ENCODE measurements at regions not wholly inside any gene's neighbourhood (a gene's known extent, or its start where the extent isn't known, plus 50 kb on each side); places are given as distances from the start of the nearest gene placed in this dataset.

DNA sequence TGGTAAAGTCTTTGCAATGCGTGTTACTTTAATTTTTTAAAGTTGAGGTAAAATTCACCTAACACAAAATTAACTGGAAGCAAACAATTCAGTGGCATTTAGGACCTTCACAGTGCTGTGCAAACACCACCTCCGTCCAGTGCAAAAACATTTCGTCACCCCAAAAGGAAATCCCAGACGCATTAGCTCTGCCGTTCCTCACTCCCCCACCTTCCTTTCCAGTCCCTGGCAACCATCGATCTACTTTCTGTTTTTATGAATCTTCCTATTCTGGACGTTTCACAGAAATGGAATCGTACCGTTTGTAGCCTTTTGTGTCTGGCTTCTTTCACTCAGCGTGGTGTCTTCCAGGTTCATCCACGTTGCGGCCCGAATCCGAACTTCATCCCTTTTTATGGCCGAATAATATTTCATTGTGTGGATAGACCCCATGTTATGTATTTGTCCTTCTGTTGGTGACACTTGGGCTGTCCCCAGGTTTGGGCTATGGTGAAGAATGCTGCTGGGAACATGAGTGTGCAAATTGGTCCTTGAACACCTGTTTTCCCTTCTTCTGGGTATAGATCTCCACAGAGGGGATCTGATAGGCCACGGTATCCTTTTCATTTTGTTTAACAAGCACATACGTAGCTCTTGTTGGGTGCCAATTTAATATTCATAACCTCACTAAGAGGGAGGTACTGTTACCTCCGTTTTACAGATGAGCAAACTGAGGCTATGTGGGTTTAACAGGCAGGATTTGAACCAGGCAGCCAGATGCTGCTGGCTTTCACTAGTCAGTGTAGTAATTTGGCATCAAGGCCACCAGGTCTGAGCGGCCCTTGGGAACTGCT is 232.0 kb upstream of the GSE1 start:
- Histone ChIP-seq H3K27me3 (ENCODE audit: control insufficient read depth, insufficient read depth, low read length) (no peaks in the 10 kb centered on the region), H3K9ac (ENCODE audit: low read depth, low read length) (no peak overlapping the region), H3K9me3 (ENCODE audit: control insufficient read depth, insufficient read depth, low read length) (no peaks in the 10 kb centered on the region), H3K36me3 (ENCODE audit: control insufficient read depth, insufficient read depth, low read length) (no peaks in the 10 kb centered on the region), H3K4me3 (ENCODE audit: low read depth, low read length) (no peak overlapping the region), H3K4me1 (ENCODE audit: control insufficient read depth, insufficient read depth, low read length) (peaks cover 3% of the 10 kb centered on the region)

DNA sequence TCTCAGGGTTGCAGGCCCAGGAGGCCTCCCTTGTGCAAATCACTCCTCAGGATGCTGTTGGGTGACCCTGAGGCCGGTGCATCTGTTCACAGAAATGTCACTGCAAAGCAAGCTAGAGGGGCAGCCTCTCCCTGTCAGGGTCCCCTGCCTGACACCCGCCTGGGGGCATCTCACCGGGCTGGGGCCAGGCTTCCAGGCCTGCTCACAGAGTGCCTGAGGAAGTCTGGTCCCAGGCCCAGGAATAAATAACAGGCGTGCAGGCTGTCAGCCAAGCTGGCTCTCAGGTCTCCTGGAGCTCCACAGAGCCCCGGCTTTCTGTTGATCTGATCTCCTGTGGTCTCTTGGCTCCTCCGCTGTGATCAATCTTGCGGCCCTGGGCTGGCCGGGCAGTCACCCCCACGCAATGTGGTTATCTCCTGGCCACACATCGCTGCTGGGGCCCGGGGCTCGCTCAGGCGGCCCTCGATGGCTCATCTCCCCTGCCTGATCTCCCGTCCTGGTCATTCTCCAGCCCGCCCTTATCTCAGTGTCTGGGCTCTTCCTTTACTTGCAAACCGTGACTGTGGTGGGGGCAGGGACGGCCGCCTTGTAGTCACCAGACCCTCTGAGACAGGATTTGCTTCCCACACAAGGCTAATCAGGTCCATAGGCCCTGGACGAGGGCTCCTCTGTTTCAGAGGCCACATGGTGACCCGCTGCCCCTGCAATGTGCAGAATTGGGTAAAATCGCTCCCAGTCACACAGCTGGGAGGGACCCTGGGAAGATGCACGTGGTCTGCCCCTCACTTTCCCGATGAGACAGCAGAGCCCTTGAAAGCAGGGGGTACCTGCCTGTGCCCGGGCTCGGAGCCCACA is 231.2 kb upstream of the GSE1 start:
- H3K9me3 ChIP-seq (ENCODE audit: control insufficient read depth, insufficient read depth, low read length) = no peaks in the 10 kb centered on the region
- no peak overlapping the region for H3K4me3 ChIP-seq (ENCODE audit: low read depth, low read length)
- no peaks in the 10 kb centered on the region for H3K36me3 ChIP-seq (ENCODE audit: control insufficient read depth, insufficient read depth, low read length)
- peaks cover 3% of the 10 kb centered on the region for H3K4me1 ChIP-seq (ENCODE audit: control insufficient read depth, insufficient read depth, low read length)
- H3K27me3 ChIP-seq (ENCODE audit: control insufficient read depth, insufficient read depth, low read length) = no peaks in the 10 kb centered on the region
- H3K9ac ChIP-seq (ENCODE audit: low read depth, low read length) = no peak overlapping the region

DNA sequence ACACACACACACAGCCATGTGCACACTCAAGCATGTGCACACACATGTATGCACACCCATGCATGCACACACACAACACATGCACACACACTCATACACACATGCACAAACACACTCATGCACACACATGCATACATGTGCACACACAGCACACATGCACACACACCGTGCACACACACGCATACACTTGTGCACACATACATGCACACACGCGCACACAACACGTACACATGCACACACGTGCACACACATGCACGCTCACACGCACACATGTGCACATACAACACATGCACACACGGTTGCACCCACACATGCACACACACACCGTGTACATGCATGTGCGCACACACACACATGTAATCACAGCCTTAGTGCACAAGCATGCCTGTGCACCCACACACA is 230.4 kb upstream of the GSE1 start:
- Histone ChIP-seq H3K27me3 (ENCODE audit: control insufficient read depth, insufficient read depth, low read length) (no peaks in the 10 kb centered on the region), H3K4me3 (ENCODE audit: low read depth, low read length) (no peak overlapping the region), H3K4me1 (ENCODE audit: control insufficient read depth, insufficient read depth, low read length) (peaks cover 3% of the 10 kb centered on the region), H3K9me3 (ENCODE audit: control insufficient read depth, insufficient read depth, low read length) (no peaks in the 10 kb centered on the region), H3K9ac (ENCODE audit: low read depth, low read length) (no peak overlapping the region), H3K36me3 (ENCODE audit: control insufficient read depth, insufficient read depth, low read length) (no peaks in the 10 kb centered on the region)

DNA sequence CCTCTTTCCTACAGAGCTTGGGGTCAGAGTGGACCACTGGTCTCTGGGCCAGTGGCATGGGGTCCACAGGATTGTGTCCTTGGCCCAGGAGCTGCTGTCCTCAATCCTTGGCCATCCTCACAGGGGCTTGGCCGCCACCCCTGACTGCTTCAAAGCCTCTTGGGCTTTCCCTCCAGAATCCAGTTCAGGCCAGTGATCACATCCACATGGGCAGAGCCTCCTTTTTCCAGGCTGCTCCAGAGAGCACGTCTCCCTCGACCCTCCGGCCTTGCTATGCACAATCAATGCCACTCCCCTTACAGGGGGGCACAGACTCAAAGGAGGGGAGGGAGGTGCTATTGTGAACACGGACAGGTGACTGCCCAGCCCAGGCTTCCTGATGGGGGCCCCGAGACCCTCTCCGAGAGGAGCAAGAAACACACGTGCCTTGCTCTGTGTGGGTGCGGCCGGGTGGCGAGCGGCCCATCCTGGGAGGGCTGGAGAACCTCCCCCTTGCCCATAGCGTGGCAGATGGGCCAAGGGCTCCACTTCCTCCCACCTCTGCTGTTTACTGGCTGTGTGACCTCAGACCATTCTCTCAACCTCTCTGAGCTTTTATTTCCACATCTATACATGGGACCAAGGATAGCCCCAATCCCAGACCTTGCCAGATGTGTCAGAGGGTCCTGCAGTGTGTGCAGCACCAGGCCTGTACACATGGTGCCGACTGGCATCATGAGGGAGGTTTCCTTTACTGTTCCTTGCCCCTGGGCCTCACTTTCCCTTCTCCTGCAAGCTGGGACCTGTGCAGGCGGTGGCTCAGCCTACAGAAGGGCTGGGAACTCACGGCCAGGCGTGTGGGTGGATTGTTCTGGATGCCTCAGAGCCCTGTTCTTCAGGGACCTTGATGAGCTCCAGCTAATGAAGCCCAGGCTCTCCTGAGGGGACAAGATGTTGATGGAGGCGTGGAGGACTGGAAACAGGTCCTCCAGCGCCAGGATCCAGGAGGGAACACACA is 229.0 kb upstream of the GSE1 start:
- peaks cover 3% of the 10 kb centered on the region for H3K4me1 ChIP-seq (ENCODE audit: control insufficient read depth, insufficient read depth, low read length)

DNA sequence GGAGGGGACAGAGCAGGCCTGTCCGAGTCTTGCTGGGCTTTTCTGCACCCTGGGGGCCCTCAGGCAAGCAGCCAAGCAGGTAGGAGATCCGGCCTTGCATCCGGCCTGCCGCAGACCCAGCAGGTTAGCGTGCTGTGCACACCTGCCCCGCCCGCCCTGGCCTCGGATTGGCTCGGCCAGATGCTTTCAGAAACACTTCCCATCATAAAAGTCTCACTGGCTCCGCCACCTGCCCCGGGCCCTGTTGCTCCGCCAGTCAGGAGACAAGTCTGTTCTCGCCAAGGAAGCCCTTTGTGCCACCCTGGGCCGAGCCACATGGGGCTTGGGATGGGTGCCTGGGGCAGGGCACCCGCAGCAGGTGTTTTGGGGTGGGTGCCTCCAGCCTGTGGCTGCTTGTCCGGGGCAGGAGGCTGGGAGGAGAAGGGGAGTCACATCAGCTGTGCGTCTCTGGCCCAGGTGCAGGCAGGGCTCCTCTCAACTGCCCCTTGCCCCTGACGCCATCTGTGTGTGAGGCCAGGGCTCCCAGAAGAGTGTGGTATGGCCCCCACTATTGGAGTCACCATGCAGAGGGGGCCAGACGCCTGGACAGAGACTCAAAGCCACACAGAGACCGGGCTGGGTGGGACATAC is 228.2 kb upstream of the GSE1 start:
- no peaks in the 10 kb centered on the region for H3K36me3 ChIP-seq (ENCODE audit: control insufficient read depth, insufficient read depth, low read length)
- peaks cover 3% of the 10 kb centered on the region for H3K4me1 ChIP-seq (ENCODE audit: control insufficient read depth, insufficient read depth, low read length)
- H3K4me3 ChIP-seq (ENCODE audit: low read depth, low read length) = no peak overlapping the region
- H3K27me3 ChIP-seq (ENCODE audit: control insufficient read depth, insufficient read depth, low read length) = no peaks in the 10 kb centered on the region
- H3K9me3 ChIP-seq (ENCODE audit: control insufficient read depth, insufficient read depth, low read length) = no peaks in the 10 kb centered on the region
- H3K9ac ChIP-seq (ENCODE audit: low read depth, low read length) = no peak overlapping the region

More for the DNA sequence above, 229.0 kb upstream of the GSE1 start:
- no peaks in the 10 kb centered on the region for H3K9me3 ChIP-seq (ENCODE audit: control insufficient read depth, insufficient read depth, low read length)
- no peaks in the 10 kb centered on the region for H3K36me3 ChIP-seq (ENCODE audit: control insufficient read depth, insufficient read depth, low read length)
- no peak overlapping the region for H3K9ac ChIP-seq (ENCODE audit: low read depth, low read length)
- no peaks in the 10 kb centered on the region for H3K27me3 ChIP-seq (ENCODE audit: control insufficient read depth, insufficient read depth, low read length)
- H3K4me3 ChIP-seq (ENCODE audit: low read depth, low read length) = no peak overlapping the region

DNA sequence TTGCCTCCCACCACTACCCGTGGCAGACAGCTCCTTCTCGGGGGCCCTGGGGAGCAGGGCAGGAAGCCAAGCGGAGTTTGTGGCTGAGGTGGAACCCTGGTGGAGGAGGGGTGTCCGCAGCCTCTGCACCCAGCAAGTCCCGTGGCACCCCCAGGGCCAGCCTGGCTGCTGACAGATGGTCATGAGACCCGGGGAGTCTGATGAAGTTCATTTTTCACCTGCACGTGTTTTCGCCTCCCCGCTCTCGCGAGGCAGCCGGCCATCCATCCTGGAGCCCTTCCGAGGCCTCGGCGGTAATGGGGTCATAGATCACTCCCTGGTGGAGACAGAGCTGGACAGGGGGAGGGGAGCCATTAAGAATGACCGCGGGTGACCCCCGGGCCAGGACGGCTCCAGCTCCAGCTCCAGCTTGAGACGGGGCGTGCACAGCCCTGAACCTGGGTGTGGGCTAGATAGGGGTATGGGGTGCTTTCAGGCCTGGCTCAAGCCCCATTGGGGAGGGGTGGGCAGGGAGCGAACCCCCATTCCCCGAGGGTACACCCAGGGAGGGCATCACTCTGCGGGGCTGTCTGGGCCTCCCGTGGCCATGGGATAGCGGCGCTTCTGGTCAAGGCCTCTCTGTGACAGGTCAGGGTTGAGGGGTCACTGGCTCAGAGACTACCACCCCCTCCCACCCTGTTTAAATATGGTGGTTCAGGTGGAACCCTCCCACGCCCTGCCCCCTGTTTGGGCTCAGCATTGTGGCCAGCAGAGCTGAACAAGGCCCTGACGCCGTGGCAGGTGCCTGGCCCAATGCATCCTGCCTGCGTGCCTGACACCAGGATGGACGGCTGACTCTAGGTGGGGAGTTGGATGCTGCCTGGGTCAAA is 227.4 kb upstream of the GSE1 start:
- Histone ChIP-seq H3K4me1 (ENCODE audit: control insufficient read depth, insufficient read depth, low read length) (peaks cover 3% of the 10 kb centered on the region), H3K27me3 (ENCODE audit: control insufficient read depth, insufficient read depth, low read length) (no peaks in the 10 kb centered on the region), H3K9me3 (ENCODE audit: control insufficient read depth, insufficient read depth, low read length) (no peaks in the 10 kb centered on the region), H3K4me3 (ENCODE audit: low read depth, low read length) (no peak overlapping the region), H3K9ac (ENCODE audit: low read depth, low read length) (no peak overlapping the region), H3K36me3 (ENCODE audit: control insufficient read depth, insufficient read depth, low read length) (no peaks in the 10 kb centered on the region)

DNA sequence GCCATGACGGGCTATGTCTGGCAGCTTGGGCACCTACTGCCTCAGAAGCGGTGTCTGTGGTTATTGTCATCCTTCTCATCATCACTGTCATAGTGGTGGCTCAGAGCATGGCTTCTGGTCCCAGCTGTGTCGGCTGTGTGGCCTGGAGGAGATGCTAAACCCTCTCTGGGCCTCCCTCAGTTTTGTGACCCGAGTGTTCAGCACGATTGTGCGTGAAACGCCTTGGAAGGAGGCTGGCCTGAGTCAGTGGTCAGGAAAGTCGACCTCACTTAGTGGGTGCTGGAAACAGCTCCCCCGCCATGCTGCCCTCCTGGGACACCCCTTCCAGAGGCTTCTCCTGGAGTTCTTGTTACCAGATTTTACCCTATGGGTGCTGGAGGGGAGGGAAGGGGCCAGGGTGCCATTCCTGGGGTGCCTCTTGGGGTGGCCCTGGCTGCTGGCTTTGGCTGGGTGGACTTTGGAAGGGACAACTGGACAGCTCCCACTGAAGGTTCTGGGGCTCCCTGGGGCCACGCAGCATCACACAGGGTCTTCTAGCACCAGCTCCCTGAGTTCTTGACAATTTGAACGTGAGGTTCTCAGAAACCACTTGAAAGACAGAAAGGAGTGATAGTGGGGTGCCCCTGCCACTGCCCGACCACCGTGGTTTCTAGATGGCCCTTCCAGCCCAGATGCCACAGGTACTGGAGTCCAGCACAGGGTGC is 226.5 kb upstream of the GSE1 start:
- H3K36me3 ChIP-seq (ENCODE audit: control insufficient read depth, insufficient read depth, low read length) = no peaks in the 10 kb centered on the region
- H3K9ac ChIP-seq (ENCODE audit: low read depth, low read length) = no peak overlapping the region
- peaks cover 3% of the 10 kb centered on the region for H3K4me1 ChIP-seq (ENCODE audit: control insufficient read depth, insufficient read depth, low read length)
- H3K4me3 ChIP-seq (ENCODE audit: low read depth, low read length) = no peak overlapping the region
- no peaks in the 10 kb centered on the region for H3K27me3 ChIP-seq (ENCODE audit: control insufficient read depth, insufficient read depth, low read length)
- no peaks in the 10 kb centered on the region for H3K9me3 ChIP-seq (ENCODE audit: control insufficient read depth, insufficient read depth, low read length)

DNA sequence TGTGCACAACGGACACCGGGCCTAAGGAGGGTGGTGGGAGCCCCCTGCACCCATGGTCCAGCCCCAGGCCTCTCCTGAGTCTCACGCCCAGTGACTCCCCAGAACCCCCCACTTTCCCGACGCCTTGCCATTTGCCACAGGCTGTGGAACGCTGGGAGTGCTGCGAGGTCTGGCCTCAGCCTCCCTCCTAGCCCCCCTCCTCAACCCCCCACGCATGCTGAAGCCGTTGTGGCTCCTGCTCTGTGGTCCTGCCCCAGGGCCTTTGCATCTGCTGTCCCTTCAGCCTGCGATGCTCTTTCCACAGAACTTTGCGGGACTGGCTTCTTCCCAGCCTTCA is 226.0 kb upstream of the GSE1 start:
- Histone ChIP-seq H3K27me3 (ENCODE audit: control insufficient read depth, insufficient read depth, low read length) (no peaks in the 10 kb centered on the region), H3K9ac (ENCODE audit: low read depth, low read length) (no peak overlapping the region), H3K4me1 (ENCODE audit: control insufficient read depth, insufficient read depth, low read length) (peaks cover 3% of the 10 kb centered on the region), H3K4me3 (ENCODE audit: low read depth, low read length) (no peak overlapping the region), H3K36me3 (ENCODE audit: control insufficient read depth, insufficient read depth, low read length) (no peaks in the 10 kb centered on the region), H3K9me3 (ENCODE audit: control insufficient read depth, insufficient read depth, low read length) (no peaks in the 10 kb centered on the region)

DNA sequence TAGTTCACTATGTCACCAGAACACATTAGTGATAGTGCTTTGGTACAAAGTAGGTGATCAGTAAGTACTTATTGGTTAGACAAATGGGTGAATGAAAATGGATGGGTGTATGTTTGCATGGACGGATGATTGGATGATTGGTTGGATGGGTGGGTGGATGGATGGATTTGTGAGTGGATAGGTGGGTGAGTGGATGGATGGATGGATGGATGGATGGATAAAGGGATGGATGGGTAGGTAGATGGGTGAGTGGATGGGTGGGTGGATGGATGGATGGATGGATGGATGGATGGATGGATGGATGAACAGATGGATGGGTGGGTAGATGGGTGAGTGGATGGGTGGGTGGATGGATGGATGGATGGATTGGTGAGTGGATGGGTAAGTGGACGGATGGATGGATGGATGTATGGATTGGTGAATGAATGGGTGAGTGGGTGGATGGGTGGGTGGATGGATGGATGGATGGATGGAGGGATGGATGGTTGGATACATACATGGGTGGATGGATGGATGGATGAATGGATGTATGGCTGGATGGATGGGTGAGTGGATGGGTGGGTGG is 225.3 kb upstream of the GSE1 start:
- Histone ChIP-seq H3K4me3 (ENCODE audit: low read depth, low read length) (no peak overlapping the region), H3K9me3 (ENCODE audit: control insufficient read depth, insufficient read depth, low read length) (no peaks in the 10 kb centered on the region), H3K36me3 (ENCODE audit: control insufficient read depth, insufficient read depth, low read length) (no peaks in the 10 kb centered on the region), H3K4me1 (ENCODE audit: control insufficient read depth, insufficient read depth, low read length) (peaks cover 3% of the 10 kb centered on the region), H3K9ac (ENCODE audit: low read depth, low read length) (no peak overlapping the region), H3K27me3 (ENCODE audit: control insufficient read depth, insufficient read depth, low read length) (no peaks in the 10 kb centered on the region)

Measured in iPS-15b (cell line).